Upper lobe of right lung (tissue), 1 donor: ENCODE measurements at regions not wholly inside any gene's neighbourhood (a gene's known extent, or its start where the extent isn't known, plus 50 kb on each side); places are given as distances from the start of the nearest gene placed in this dataset.

Experiments used
- ATAC-seq: fragments of 200-7000 bp; cut with Tn5 transposase; one replicate; pipeline ENCODE4 v1.9.1; 2020; ENCODE audit warnings: mild to moderate bottlenecking, moderate library complexity
- DNase-seq: peaks from one replicate; pipeline ENCODE4 v3.0.0-alpha.2; 2020
- H3K27ac ChIP-seq: fragments of 200-600 bp; one replicate; pipeline ENCODE4 v1.8.0; 2022
- H3K27me3 ChIP-seq: fragments of 200-600 bp; one replicate; pipeline ENCODE4 v1.8.0; 2022; ENCODE audit warnings: mild to moderate bottlenecking
- H3K36me3 ChIP-seq: fragments of 200-600 bp; one replicate; pipeline ENCODE4 v1.8.0; 2022
- H3K4me1 ChIP-seq: fragments of 200-600 bp; one replicate; pipeline ENCODE4 v1.8.0; 2022
- H3K4me3 ChIP-seq: fragments of 200-600 bp; one replicate; pipeline ENCODE4 v1.8.0; 2022; ENCODE audit warnings: mild to moderate bottlenecking
- H3K9me3 ChIP-seq: fragments of 200-600 bp; one replicate; pipeline ENCODE4 v1.8.0; 2022
- intact Hi-C: fragments of 100-400 bp; cut with DNase I; formaldehyde crosslinking; loops from one replicate; pipeline ENCODE4 v1.11.0; 2022
- TF ChIP-seq, protein P1 (sequence below): fragments of 200-600 bp; IDR thresholded peaks from one replicate; pipeline ENCODE4 v1.8.0; 2022; ENCODE audit warnings: antibody characterized with exemption
- donor health status: DM: no; HTN: yes; CAD: no; lungs with severe emphysema.

DNA sequence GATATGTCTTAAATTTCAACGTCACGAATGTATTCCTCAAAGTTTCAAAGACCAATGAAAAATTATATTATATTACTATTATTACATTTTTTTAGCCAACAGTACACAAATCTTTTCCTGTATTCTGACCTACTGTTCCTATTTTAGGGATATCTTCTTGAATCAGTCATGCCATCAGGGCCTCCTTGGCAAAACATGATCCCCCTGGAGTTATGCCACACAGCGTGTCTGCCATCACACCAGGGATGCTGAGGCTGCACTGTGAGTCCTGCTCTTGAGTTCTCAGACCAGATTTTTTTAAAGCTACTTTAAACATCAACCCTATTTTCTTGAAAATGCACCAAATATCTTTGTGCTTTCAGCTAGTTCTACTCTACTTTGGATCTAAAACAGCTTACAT, 425.9 kb upstream of the ZNF385D start:
- intact Hi-C loops = no loop called here
- no peaks in the 10 kb centered on the region for H3K4me1 ChIP-seq
- H3K9me3 ChIP-seq = no peaks in the 10 kb centered on the region
- TF ChIP-seq, protein P1, sequence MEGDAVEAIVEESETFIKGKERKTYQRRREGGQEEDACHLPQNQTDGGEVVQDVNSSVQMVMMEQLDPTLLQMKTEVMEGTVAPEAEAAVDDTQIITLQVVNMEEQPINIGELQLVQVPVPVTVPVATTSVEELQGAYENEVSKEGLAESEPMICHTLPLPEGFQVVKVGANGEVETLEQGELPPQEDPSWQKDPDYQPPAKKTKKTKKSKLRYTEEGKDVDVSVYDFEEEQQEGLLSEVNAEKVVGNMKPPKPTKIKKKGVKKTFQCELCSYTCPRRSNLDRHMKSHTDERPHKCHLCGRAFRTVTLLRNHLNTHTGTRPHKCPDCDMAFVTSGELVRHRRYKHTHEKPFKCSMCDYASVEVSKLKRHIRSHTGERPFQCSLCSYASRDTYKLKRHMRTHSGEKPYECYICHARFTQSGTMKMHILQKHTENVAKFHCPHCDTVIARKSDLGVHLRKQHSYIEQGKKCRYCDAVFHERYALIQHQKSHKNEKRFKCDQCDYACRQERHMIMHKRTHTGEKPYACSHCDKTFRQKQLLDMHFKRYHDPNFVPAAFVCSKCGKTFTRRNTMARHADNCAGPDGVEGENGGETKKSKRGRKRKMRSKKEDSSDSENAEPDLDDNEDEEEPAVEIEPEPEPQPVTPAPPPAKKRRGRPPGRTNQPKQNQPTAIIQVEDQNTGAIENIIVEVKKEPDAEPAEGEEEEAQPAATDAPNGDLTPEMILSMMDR = no peak
- H3K36me3 ChIP-seq = no peaks in the 10 kb centered on the region
- H3K4me3 ChIP-seq = no peak overlapping the region
- ATAC-seq (no peak), DNase-seq (no peak)
- H3K27me3 ChIP-seq = no peaks in the 10 kb centered on the region
- no peak overlapping the region for H3K27ac ChIP-seq

DNA sequence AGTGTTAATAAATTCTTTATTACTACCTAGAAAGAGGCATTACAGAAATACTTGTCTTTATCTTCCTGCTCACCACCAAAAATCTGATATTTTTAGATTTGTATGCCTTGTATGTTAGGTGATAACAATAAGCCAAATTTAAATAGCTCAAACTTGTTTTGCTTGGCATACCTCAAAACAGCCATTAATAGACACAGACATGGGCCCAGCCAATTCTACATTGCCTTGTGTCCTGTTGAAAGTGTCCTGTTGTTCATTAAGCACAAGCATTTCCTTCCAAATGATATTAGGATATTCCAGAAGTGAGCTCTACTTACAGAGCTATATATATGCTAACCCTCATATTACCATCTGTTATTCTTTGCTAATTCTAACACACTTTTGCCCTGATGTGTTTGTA, 438.6 kb upstream of the ZNF385D start:
- no peaks in the 10 kb centered on the region for H3K9me3 ChIP-seq
- H3K36me3 ChIP-seq = no peaks in the 10 kb centered on the region
- H3K27me3 ChIP-seq = no peaks in the 10 kb centered on the region
- intact Hi-C loops = no loop called here
- TF ChIP-seq, protein P1 = no peak
- no peak for ATAC-seq
- no peaks in the 10 kb centered on the region for H3K4me1 ChIP-seq
- H3K27ac ChIP-seq = no peak overlapping the region
- no peak for DNase-seq
- no peak overlapping the region for H3K4me3 ChIP-seq

DNA sequence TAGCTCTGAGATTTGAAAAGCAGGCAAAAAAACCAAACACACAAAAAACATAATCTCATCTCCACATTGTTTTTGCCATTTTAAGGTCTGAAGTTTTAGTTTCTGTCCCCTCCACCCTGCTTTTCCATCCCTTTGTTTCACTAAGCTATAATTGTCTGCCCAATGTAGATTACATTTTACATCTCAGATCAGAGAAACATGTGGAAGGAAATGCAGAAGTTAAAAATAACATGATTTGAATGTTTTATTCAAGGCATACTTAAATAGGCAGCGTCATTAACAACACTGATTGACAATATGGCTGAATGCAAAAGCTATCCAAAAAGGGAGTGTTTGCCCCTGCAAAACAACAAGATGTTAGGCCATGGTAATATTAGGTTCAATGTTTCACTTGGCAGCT, 448.1 kb upstream of the ZNF385D start:
- DNase-seq = no peak
- no peak overlapping the region for H3K4me3 ChIP-seq
- H3K4me1 ChIP-seq = no peaks in the 10 kb centered on the region
- H3K27ac ChIP-seq = no peak overlapping the region
- no peaks in the 10 kb centered on the region for H3K27me3 ChIP-seq
- intact Hi-C loops = no loop called here
- ATAC-seq = no peak
- TF ChIP-seq, protein P1 = no peak
- no peaks in the 10 kb centered on the region for H3K9me3 ChIP-seq
- no peaks in the 10 kb centered on the region for H3K36me3 ChIP-seq

DNA sequence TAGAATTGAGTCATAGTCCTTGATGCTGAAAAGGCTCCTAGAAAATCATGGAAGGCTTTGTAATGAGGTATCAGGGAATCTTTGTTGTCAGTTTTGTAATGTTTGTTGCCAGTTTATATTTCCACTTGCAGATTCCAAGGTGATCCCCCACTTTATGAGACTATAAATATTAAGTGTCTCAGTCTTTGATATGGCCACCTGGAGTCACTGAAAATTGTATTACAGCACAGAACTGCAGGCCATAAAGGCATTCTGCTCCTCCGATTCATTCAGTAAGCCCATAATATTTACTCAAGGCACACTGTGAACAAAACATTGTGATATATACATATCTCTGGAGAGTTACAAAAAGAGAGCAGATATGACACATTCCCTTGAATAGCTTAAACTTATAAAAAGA, 457.8 kb upstream of the ZNF385D start:
- TF ChIP-seq, protein P1 = no peak
- no peak for DNase-seq
- no peaks in the 10 kb centered on the region for H3K27me3 ChIP-seq
- no peaks in the 10 kb centered on the region for H3K4me1 ChIP-seq
- H3K9me3 ChIP-seq = no peaks in the 10 kb centered on the region
- no peak overlapping the region for H3K27ac ChIP-seq
- H3K4me3 ChIP-seq = no peak overlapping the region
- intact Hi-C loops = no loop called here
- no peak for ATAC-seq
- H3K36me3 ChIP-seq = no peaks in the 10 kb centered on the region

DNA sequence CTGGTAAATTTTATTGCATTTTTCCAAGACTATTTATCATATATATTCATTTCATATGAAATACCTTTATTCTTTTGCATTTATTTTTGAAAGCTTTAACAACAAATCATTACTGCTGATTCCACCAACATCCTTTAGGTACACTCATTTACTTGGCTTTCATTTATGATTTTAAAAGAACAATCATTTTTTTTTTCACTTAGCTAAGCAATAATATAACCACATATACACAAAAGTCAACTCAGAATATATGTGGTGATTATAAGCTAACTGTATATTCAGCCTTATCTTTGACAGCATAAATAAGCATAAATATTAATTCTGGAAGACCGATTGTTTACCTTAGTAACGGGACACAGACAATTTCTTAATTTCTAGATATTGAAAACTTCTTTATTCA, 458.6 kb upstream of the ZNF385D start:
- intact Hi-C loops = no loop called here
- TF ChIP-seq, protein P1 = no peak
- DNase-seq = no peak

DNA sequence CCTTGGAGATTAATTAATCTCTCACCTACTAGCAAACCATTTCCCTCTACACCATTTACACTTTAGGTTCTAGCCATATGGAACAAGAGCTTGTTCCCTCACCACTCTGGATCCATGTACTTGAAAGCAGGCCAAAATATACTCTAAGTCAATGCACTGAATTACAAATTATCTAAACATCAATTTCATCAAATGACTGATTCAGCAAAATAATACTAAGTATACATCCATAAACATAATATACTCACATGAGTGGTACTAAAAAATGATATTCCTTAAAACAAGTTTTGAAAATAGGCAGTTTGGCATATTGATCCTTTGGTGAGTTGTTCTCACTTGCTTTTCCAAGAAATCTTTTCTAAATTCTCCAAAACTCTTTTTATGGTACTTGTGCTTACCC, 459.7 kb upstream of the ZNF385D start:
- TF ChIP-seq, protein P1 = no peak

More for the DNA sequence above, 458.6 kb upstream of the ZNF385D start:
- no peaks in the 10 kb centered on the region for H3K4me1 ChIP-seq
- H3K27ac ChIP-seq = no peak overlapping the region
- H3K4me3 ChIP-seq = no peak overlapping the region
- ATAC-seq = no peak
- H3K9me3 ChIP-seq = no peaks in the 10 kb centered on the region
- no peaks in the 10 kb centered on the region for H3K36me3 ChIP-seq
- no peaks in the 10 kb centered on the region for H3K27me3 ChIP-seq

More for the DNA sequence above, 459.7 kb upstream of the ZNF385D start:
- ATAC-seq = no peak
- no peaks in the 10 kb centered on the region for H3K4me1 ChIP-seq
- H3K27ac ChIP-seq = no peak overlapping the region
- H3K36me3 ChIP-seq = no peaks in the 10 kb centered on the region
- intact Hi-C loops = no loop called here
- no peak for DNase-seq
- H3K4me3 ChIP-seq = no peak overlapping the region
- no peaks in the 10 kb centered on the region for H3K9me3 ChIP-seq
- H3K27me3 ChIP-seq = no peaks in the 10 kb centered on the region
